AG04449 (cell line): ENCODE measurements at regions not wholly inside any gene's neighbourhood (a gene's known extent, or its start where the extent isn't known, plus 50 kb on each side); places are given as distances from the start of the nearest gene placed in this dataset.

Experiments
- CTCF ChIA-PET: fragments of 350-600 bp; formaldehyde crosslinking; extraction: SDS; loops from one replicate; lab custom pipeline; 2021; ENCODE audit warnings: antibody characterized with exemption; lab: Yijun Ruan, JAX
- POLR2A ChIA-PET: fragments of 400-600, 350-600 bp; formaldehyde crosslinking; extraction: SDS; loops from one replicate; lab custom pipeline; 2020; ENCODE audit warnings: antibody characterized with exemption, inconsistent platforms; lab: Yijun Ruan, JAX
- DNase-seq: peaks from one replicate; pipeline ENCODE4 v3.0.0-alpha.2; 2010; ENCODE audit warnings: low read depth, low spot score
- H3K4me3 ChIP-seq: 2 replicates; pipeline ENCODE4 v1.5.1; 2011; ENCODE audit warnings: low read depth, mild to moderate bottlenecking, control low read depth, low read length
- CTCF ChIP-seq: IDR thresholded peaks from one replicate; pipeline ENCODE4 v1.5.1; 2011; ENCODE audit warnings: mild to moderate bottlenecking, moderate library complexity, low read length, control low read depth, inconsistent platforms; ENCODE audit not compliant: insufficient read depth; ENCODE audit errors: missing control alignments

DNA sequence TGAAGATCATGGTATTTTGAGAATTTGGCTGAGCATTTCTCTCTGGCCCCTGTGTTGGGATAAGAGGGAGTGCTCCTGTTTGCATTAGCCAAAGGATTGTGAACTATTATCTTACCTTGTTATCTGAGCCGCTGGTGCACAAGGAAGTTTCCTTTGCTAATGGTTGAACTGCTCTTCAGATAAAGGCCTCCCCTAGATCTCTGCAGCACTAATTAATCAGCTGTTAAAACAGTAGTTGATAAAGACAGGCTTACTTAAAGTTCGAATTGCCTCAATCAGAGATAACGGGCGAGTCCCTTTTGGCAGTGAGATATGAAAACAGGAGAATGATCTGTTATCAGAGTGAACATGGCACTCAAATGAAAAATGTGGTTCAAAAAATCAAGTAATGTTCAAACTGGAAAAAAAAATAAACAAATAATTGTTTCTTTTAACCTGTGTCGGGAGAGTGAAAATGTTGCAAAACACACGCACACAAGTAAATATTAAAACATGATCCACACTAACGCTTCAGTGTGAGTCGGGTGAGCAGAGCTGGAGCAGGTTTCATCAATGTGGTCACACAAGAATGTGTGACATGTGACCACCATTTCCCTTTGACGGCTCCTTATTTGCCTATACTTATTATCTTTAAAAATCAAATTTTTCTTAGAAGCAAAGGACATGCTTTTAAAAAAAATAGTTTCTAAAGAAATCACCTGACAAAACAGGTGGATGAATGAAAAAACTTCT lies 469.1 kb downstream of the SOX2 start:
- ChIA-PET CTCF (no interaction called here), POLR2A (no interaction called here)
- DNase-seq, result no peak
- no peak for TF ChIP-seq CTCF
- no peak overlapping the region for H3K4me3 ChIP-seq

- POLR2A ChIA-PET, result no interaction called here
- DNase-seq, result no peak
- CTCF ChIA-PET, result no interaction called here
- no peak overlapping the region for H3K4me3 ChIP-seq
- no peak for TF ChIP-seq CTCF
These were observed 470.8 kb downstream of the SOX2 start for GRCh38 chr3:182182531-182182968.

DNA sequence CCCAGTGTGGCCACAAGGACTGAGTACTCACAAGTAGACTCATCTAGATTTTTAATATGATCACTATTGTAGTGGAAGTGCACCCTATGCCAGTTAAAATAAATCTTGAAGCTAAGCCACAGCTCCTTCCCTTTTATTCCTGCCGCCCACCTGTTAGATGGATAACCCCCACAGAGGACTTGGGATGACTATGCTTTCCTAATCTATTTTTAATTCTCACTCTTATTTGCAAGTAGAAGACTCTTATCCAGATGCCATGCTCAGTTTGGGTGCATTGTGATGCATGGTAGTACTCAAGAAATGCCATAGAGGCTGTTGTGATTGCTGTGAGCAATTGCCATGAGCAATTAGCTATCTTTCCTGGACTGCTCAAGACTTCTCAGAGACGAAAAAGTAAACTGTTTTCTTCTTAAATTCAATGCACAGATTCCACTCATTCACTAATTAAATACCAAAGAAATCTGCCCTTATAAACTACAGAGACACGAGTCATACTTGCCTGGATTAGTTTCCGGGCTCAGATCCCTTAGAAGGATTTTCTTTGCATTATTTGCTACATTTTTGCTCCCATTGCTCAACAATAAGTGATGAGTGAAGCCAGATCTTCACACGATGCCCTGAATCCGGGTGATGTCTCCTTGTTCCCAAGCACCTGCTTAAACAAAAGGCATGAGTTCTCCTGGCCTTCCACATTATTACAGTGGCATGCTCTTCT lies 472.1 kb downstream of the SOX2 start:
- ChIA-PET CTCF (no interaction called here), POLR2A (no interaction called here)
- TF ChIP-seq CTCF, result no peak
- H3K4me3 ChIP-seq, result no peak overlapping the region
- no peak for DNase-seq

GRCh38 chr3:182185313-182185712 lies 473.6 kb downstream of the SOX2 start:
- no peak overlapping the region for H3K4me3 ChIP-seq
- POLR2A ChIA-PET, result no interaction called here
- no peak for DNase-seq
- TF ChIP-seq CTCF, result no peak
- CTCF ChIA-PET, result no interaction called here

GRCh38 chr3:182190056-182190455 lies 478.3 kb downstream of the SOX2 start:
- DNase-seq, result no peak
- no peak overlapping the region for H3K4me3 ChIP-seq
- ChIA-PET CTCF (no interaction called here), POLR2A (no interaction called here)
- no peak for TF ChIP-seq CTCF

GRCh38 chr3:182198345-182198744 lies 486.6 kb downstream of the SOX2 start:
- TF ChIP-seq CTCF, result no peak
- ChIA-PET POLR2A (no interaction called here), CTCF (no interaction called here)
- H3K4me3 ChIP-seq, result no peak overlapping the region
- no peak for DNase-seq
